H1 (cell line): ENCODE measurements at regions not wholly inside any gene's neighbourhood (a gene's known extent, or its start where the extent isn't known, plus 50 kb on each side); places are given as distances from the start of the nearest gene placed in this dataset.

Source experiments
- CTCF ChIA-PET: fragments of 300-600 bp; sonication (Branson Sonifier 250); formaldehyde crosslinking; loops from one replicate; lab custom pipeline; 2021; ENCODE audit not compliant: partially characterized antibody; lab: Charles Lee
- POLR2A ChIA-PET: fragments of 300-600 bp; sonication (Branson Sonifier 250); formaldehyde crosslinking; loops from one replicate; lab custom pipeline; 2021; ENCODE audit warnings: inconsistent platforms; ENCODE audit not compliant: partially characterized antibody; lab: Charles Lee
- DNase-seq, 2 experiments: peaks; one replicate each; pipeline versions ENCODE4 v3.0.0 to v3.0.0-alpha.2; 2010 to 2022; ENCODE audit warnings: low spot score in 2 of 2, low read depth in 1 of 2, mixed read lengths in 1 of 2
- FAIRE-seq: peaks from 2 replicates; lab custom pipeline; 2011; peaks lifted over from hg19 to GRCh38; lab: Jason Lieb, UNC
- H2AFZ ChIP-seq: 2 replicates; pipeline ENCODE4 v1.8.1; 2012; ENCODE audit warnings: low read length, inconsistent platforms
- H2AK5ac ChIP-seq: 2 replicates; pipeline ENCODE4 v1.6.1; 2013; ENCODE audit warnings: low read depth, low read length
- H2BK120ac ChIP-seq: replicated peaks from 2 replicates; pipeline ENCODE3; 2013; ENCODE audit warnings: low read depth, low read length, inconsistent platforms
- H2BK12ac ChIP-seq: 2 replicates; pipeline ENCODE4 v1.6.1; 2013; ENCODE audit warnings: low read depth, low read length
- H2BK15ac ChIP-seq: 2 replicates; pipeline ENCODE4 v1.6.1; 2013; ENCODE audit warnings: low read length
- H2BK20ac ChIP-seq: 2 replicates; pipeline ENCODE4 v1.6.1; 2013; ENCODE audit warnings: low read length
- H2BK5ac ChIP-seq: 2 replicates; pipeline ENCODE4 v1.6.1; 2013; ENCODE audit warnings: low read depth, low read length
- H3K14ac ChIP-seq: 2 replicates; pipeline ENCODE4 v1.6.1; 2013; ENCODE audit warnings: inconsistent platforms; ENCODE audit not compliant: insufficient read length
- H3K18ac ChIP-seq: 2 replicates; pipeline ENCODE4 v1.6.1; 2013; ENCODE audit warnings: low read length; ENCODE audit errors: extremely low read depth
- H3K23ac ChIP-seq: 2 replicates; pipeline ENCODE4 v1.6.1; 2013; ENCODE audit warnings: inconsistent platforms; ENCODE audit not compliant: insufficient read length
- H3K23me2 ChIP-seq: 2 replicates; pipeline ENCODE4 v1.6.1; 2013; ENCODE audit warnings: low read depth, low read length
- H3K27ac ChIP-seq: 2 replicates; pipeline ENCODE4 v1.6.1; 2011; ENCODE audit warnings: low read depth, low read length, inconsistent platforms
- H3K27me3 ChIP-seq, 4 experiments: replicated peaks in 1 of 4; 1 replicate in 1 of 4; 2 replicates in 3 of 4; pipeline versions ENCODE4 v1.6.1 to v1.8.1; 2011 to 2013; ENCODE audit warnings: low read length in 3 of 4, mild to moderate bottlenecking in 3 of 4, inconsistent platforms in 2 of 4, mixed read lengths in 2 of 4, moderate library complexity in 1 of 4; ENCODE audit not compliant: control insufficient read depth in 3 of 4, insufficient read depth in 3 of 4; ENCODE audit errors: extremely low read depth in 1 of 4
- H3K36me3 ChIP-seq, 4 experiments: 2 replicates each; pipeline versions ENCODE4 v1.6.1 to v1.8.1; 2011 to 2013; ENCODE audit warnings: mild to moderate bottlenecking in 4 of 4, low read length in 3 of 4, moderate library complexity in 2 of 4, control low read depth in 1 of 4, inconsistent platforms in 1 of 4; ENCODE audit not compliant: insufficient read depth in 4 of 4, control insufficient read depth in 2 of 4
- H3K4ac ChIP-seq: replicated peaks from 2 replicates; pipeline ENCODE3; 2013; ENCODE audit warnings: low read length, low read depth, mixed read lengths, inconsistent platforms; ENCODE audit not compliant: insufficient read length
- H3K4me1 ChIP-seq, 4 experiments: replicated peaks in 1 of 4; 1 replicate in 1 of 4; 2 replicates in 3 of 4; pipeline versions ENCODE4 v1.6.1 to v1.8.1; 2011 to 2013; ENCODE audit warnings: low read length in 3 of 4, inconsistent platforms in 2 of 4, mixed read lengths in 1 of 4; ENCODE audit not compliant: insufficient read depth in 4 of 4, control insufficient read depth in 3 of 4
- H3K4me2 ChIP-seq, 2 experiments: 2 replicates each; pipeline versions ENCODE4 v1.6.1 to v1.8.1; 2011 to 2013; ENCODE audit warnings: low read depth in 2 of 2, low read length in 2 of 2, control low read depth in 1 of 2, inconsistent platforms in 1 of 2, mild to moderate bottlenecking in 1 of 2; ENCODE audit not compliant: insufficient read depth in 1 of 2
- H3K4me3 ChIP-seq, 4 experiments: fragments of 200-600, 300-600 bp in 1 of 4; sonication (generic), shearing (Covaris generic), sonication (Bioruptor Twin) in 1 of 4; 2 replicates each; pipeline versions ENCODE4 v1.5.1 to v1.8.1; 2011 to 2016; ENCODE audit warnings: low read length in 4 of 4, low read depth in 3 of 4, control low read depth in 2 of 4, inconsistent platforms in 2 of 4, mild to moderate bottlenecking in 2 of 4, mixed read lengths in 1 of 4, moderate library complexity in 1 of 4; ENCODE audit not compliant: insufficient read depth in 2 of 4; ENCODE audit errors: extremely low read depth in 1 of 4
- H3K56ac ChIP-seq: replicated peaks from 2 replicates; pipeline ENCODE3; 2013; ENCODE audit warnings: low read depth, mild to moderate bottlenecking, mixed read lengths, low read length, inconsistent platforms; ENCODE audit not compliant: insufficient read length
- H3K79me1 ChIP-seq: 2 replicates; pipeline ENCODE4 v1.6.1; 2013; ENCODE audit warnings: low read depth, low read length, control low read depth
- H3K79me2 ChIP-seq, 2 experiments: 2 replicates each; pipeline versions ENCODE4 v1.6.1 to v1.8.1; 2012 to 2013; ENCODE audit warnings: low read length in 2 of 2, mild to moderate bottlenecking in 2 of 2, inconsistent platforms in 1 of 2; ENCODE audit not compliant: insufficient read depth in 2 of 2, control insufficient read depth in 1 of 2
- H3K9ac ChIP-seq, 4 experiments: replicated peaks in 1 of 4; 1 replicate in 1 of 4; 2 replicates in 3 of 4; pipeline versions ENCODE4 v1.6.1 to v1.8.1; 2011 to 2013; ENCODE audit warnings: low read depth in 3 of 4, low read length in 3 of 4, control low read depth in 2 of 4, mild to moderate bottlenecking in 2 of 4, moderate library complexity in 2 of 4, inconsistent platforms in 1 of 4; ENCODE audit errors: extremely low read depth in 1 of 4
- H3K9me3 ChIP-seq, 2 experiments: 2 replicates each; pipeline versions ENCODE4 v1.6.1 to v1.8.1; 2012 to 2013; ENCODE audit warnings: mild to moderate bottlenecking in 2 of 2, moderate library complexity in 2 of 2, control low read depth in 1 of 2, inconsistent platforms in 1 of 2, low read depth in 1 of 2, low read length in 1 of 2, mixed read lengths in 1 of 2; ENCODE audit not compliant: insufficient read depth in 2 of 2
- H4K20me1 ChIP-seq, 2 experiments: replicated peaks in 1 of 2; 2 replicates each; pipeline versions ENCODE3 to v1.8.1; 2011 to 2013; ENCODE audit warnings: inconsistent platforms in 2 of 2, low read length in 2 of 2, mild to moderate bottlenecking in 1 of 2; ENCODE audit not compliant: insufficient read depth in 2 of 2, control insufficient read depth in 1 of 2
- H4K5ac ChIP-seq: 2 replicates; pipeline ENCODE4 v1.6.1; 2013; ENCODE audit warnings: low read length, low read depth, mixed read lengths, inconsistent platforms; ENCODE audit not compliant: insufficient read length
- H4K8ac ChIP-seq: 2 replicates; pipeline ENCODE4 v1.8.0; 2013; ENCODE audit warnings: mild to moderate bottlenecking, moderate library complexity, low read length, inconsistent platforms; ENCODE audit not compliant: insufficient read depth; ENCODE audit errors: extremely low read depth
- H4K91ac ChIP-seq: replicated peaks from 2 replicates; pipeline ENCODE3; 2013; ENCODE audit warnings: low read length, mixed read lengths, inconsistent platforms; ENCODE audit not compliant: insufficient read length
- CREB1 ChIP-seq: IDR thresholded peaks from 2 replicates; pipeline ENCODE4 v1.6.1; 2012; ENCODE audit warnings: inconsistent platforms
- EGR1 ChIP-seq: IDR thresholded peaks from 2 replicates; pipeline ENCODE4 v1.6.1; 2011; ENCODE audit warnings: low read depth, low read length, borderline replicate concordance
- GABPA ChIP-seq: IDR thresholded peaks from 2 replicates; pipeline ENCODE4 v1.6.1; 2011; ENCODE audit warnings: mild to moderate bottlenecking, low read length, moderate library complexity, borderline replicate concordance; ENCODE audit not compliant: insufficient read depth
- HDAC2 ChIP-seq, 2 experiments: fragments of 300-600 bp in 1 of 2; sonication (generic) in 1 of 2; IDR thresholded peaks; 2 replicates each; pipeline ENCODE4 v1.6.1; 2011 to 2012; ENCODE audit warnings: low read depth in 2 of 2, low read length in 2 of 2, mild to moderate bottlenecking in 2 of 2, moderate library complexity in 2 of 2, borderline replicate concordance in 1 of 2, inconsistent platforms in 1 of 2
- JUN ChIP-seq: IDR thresholded peaks from 2 replicates; pipeline ENCODE4 v1.6.1; 2011; ENCODE audit warnings: low read depth, mild to moderate bottlenecking, improper control_type of control experiment, low read length
- JUND ChIP-seq: IDR thresholded peaks from 2 replicates; pipeline ENCODE4 v1.6.1; 2011; ENCODE audit warnings: mild to moderate bottlenecking, improper control_type of control experiment, low read length
- PHF8 ChIP-seq: fragments of 200-600 bp; sonication (generic); conservative IDR thresholded peaks from 2 replicates; pipeline ENCODE4 v1.7.1; 2012; ENCODE audit warnings: low read depth, mild to moderate bottlenecking, inconsistent platforms, low read length, moderate library complexity
- RBBP5 ChIP-seq: IDR thresholded peaks from 2 replicates; pipeline ENCODE4 v1.7.1; 2012; ENCODE audit warnings: low read depth, mild to moderate bottlenecking, inconsistent platforms, low read length, moderate library complexity, borderline replicate concordance
- USF2 ChIP-seq: IDR thresholded peaks from 2 replicates; pipeline ENCODE4 v1.6.1; 2011; ENCODE audit warnings: low read length, improper control_type of control experiment
- WGBS, 2 experiments: shearing (Covaris generic) in 1 of 2; methylation state at CpG; one replicate each; pipeline versions ENCODE4 v1.1.6 to v1.1.7; 2013 to 2015; ENCODE audit warnings: low lambda C conversion rate in 2 of 2, mixed read lengths in 2 of 2, inconsistent platforms in 1 of 2, low coverage in 1 of 2, missing lambda C conversion rate in 1 of 2; ENCODE audit not compliant: insufficient replicate concordance in 2 of 2, insufficient coverage in 1 of 2, insufficient read length in 1 of 2; ENCODE audit errors: extremely low coverage in 1 of 2, missing lambda C conversion rate in 1 of 2; 5-methylcytosine and 5-hydroxymethylcytosine counted together
- TF ChIP-seq, protein P1 (sequence below): IDR thresholded peaks from 2 replicates; pipeline ENCODE4 v1.6.1; 2012; ENCODE audit warnings: low read length, inconsistent platforms

DNA sequence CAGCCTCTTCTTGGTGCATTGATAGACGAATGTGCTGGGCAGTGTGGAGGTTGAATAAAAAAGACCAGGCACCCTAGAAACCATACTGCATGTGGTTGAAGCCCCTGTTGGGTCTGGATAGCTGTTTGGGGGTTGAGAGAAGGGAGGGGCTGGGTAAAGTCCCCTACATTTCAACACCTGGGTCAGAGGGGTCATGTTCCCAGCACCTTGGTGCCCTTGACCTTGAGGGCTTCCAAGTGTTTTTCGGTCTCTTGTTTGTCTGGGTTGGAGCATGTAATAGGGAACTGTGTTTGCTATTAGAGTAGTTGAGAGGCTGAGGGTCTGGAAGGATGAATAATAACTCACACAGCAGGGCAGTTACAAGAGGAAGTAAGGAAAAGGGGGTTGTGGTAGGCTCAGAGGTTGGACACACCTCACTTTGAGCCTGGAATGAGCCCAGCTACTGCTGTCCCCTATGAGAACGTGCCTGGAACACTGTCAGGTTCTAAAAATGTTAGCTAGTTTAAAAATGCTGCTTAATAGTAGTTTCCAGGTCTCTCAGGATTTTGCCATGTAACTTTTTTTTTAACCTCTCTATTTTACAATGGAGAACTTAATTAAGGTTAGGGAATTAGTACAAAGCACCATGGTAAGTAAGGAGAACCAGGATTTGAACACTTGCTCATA is 155.2 kb upstream of the SPRY4 start:
- Histone ChIP-seq H2AK5ac (no peak overlapping the region; the same call in 1 of the 2 replicates), H3K79me1 (no peaks in the 10 kb centered on the region), H3K4me3 (no peak overlapping the region), H3K56ac (no peak overlapping the region), H2BK120ac (no peak overlapping the region), H3K9me3 (peaks cover 9 to 11% of the 10 kb centered on the region in 2 experiments; a peak in 3 of 4 replicates), H2BK20ac (no peak overlapping the region), H3K79me2 (no peaks in the 10 kb centered on the region), H4K5ac (no peak overlapping the region), H3K9ac (no peak overlapping the region), H2BK15ac (no peak overlapping the region), H3K23me2 (no peaks in the 10 kb centered on the region), H3K27me3 (no peaks in the 10 kb centered on the region), H3K36me3 (no peaks in the 10 kb centered on the region; a peak in 2 of 8 replicates), H3K4me2 (no peak overlapping the region), H2BK5ac (no peak overlapping the region), H3K23ac (no peak overlapping the region), H3K4me1 (peaks cover under 1 to 9% (median 4%) of the 10 kb centered on the region in 4 experiments; a peak in 5 of 7 replicates), H3K4ac (no peak overlapping the region), H2BK12ac (no peak overlapping the region), H2AFZ (no peak overlapping the region), H4K20me1 (no peaks in the 10 kb centered on the region), H3K27ac (no peak overlapping the region), H3K14ac (no peak overlapping the region), H3K18ac (no peak overlapping the region), H4K8ac (no peak overlapping the region), H4K91ac (no peak overlapping the region)
- ChIA-PET POLR2A (no interaction called here), CTCF (interaction anchor here (0.6 to 0.7 kb wide), 2 partner anchors 107 to 470 kb away, joined by 3 to 4 read pairs; no protein-coding TSS in a partner anchor)
- DNase-seq (no peak), FAIRE-seq (no peak)
- WGBS, 2 experiments: 78% methylated on average over 3 of the region's 3 CpGs; no CpG with 5 or more reads in 1 of the 2 experiments
- no peak for TF ChIP-seq JUND
- no peak for TF ChIP-seq EGR1
- TF ChIP-seq GABPA: no peak
- TF ChIP-seq HDAC2 (IDR thresholded peaks at IDR 0.05; ENCODE audit: borderline replicate concordance in 1 of 2, low read depth in 2 of 2, low read length in 2 of 2): no peak
- no peak for TF ChIP-seq PHF8
- no peak for TF ChIP-seq CREB1
- TF ChIP-seq, protein P1, sequence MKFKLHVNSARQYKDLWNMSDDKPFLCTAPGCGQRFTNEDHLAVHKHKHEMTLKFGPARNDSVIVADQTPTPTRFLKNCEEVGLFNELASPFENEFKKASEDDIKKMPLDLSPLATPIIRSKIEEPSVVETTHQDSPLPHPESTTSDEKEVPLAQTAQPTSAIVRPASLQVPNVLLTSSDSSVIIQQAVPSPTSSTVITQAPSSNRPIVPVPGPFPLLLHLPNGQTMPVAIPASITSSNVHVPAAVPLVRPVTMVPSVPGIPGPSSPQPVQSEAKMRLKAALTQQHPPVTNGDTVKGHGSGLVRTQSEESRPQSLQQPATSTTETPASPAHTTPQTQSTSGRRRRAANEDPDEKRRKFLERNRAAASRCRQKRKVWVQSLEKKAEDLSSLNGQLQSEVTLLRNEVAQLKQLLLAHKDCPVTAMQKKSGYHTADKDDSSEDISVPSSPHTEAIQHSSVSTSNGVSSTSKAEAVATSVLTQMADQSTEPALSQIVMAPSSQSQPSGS: no peak
- no peak for TF ChIP-seq USF2
- TF ChIP-seq RBBP5: no peak
- TF ChIP-seq JUN: no peak
